PC-9 (cell line): ENCODE measurements at regions not wholly inside any gene's neighbourhood (a gene's known extent, or its start where the extent isn't known, plus 50 kb on each side); places are given as distances from the start of the nearest gene placed in this dataset.

Experiments
- EZH2 ChIP-seq: fragments of 200-600 bp; sonication (generic); IDR thresholded peaks from 2 replicates; pipeline ENCODE4 v1.8.0; 2017; ENCODE audit warnings: antibody characterized with exemption, low read depth
- TF ChIP-seq, protein P1 (sequence below): fragments of 200-600 bp; sonication (generic); conservative IDR thresholded peaks from 2 replicates; pipeline ENCODE4 v1.6.1; 2017; ENCODE audit warnings: mixed run types, antibody characterized with exemption, mild to moderate bottlenecking, moderate library complexity

DNA sequence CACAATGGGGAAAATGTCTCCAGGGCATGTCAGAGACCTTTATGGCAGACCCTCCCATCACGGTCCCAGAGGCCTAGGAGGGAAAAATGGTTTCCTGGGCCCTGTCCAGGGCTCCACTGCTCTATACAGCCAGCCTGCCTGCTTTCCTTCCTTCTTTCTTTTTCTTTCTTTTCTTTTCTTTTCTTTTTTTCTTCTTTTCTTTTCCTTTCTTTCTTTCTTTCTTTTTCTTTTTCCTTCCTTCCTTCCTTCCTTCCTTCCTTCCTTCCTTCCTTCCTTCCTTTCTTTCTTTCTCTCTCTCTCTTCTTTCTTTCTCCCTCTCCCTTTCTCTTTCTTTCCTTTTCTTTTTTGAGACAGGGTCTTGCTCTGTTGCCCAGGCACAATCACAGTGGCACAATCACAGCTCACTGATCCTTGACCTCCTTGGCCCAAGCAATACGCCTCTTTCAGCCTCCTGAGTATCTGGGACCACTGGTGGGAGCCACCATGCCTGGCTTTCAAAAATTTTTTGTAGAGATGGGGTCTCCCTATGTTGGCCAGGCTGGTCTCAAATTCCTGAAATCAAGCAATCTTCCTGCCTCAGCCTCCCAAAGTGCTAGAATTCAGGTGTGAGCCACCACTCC is 106.9 kb downstream of the BACH1 start:
- TF ChIP-seq, protein P1, sequence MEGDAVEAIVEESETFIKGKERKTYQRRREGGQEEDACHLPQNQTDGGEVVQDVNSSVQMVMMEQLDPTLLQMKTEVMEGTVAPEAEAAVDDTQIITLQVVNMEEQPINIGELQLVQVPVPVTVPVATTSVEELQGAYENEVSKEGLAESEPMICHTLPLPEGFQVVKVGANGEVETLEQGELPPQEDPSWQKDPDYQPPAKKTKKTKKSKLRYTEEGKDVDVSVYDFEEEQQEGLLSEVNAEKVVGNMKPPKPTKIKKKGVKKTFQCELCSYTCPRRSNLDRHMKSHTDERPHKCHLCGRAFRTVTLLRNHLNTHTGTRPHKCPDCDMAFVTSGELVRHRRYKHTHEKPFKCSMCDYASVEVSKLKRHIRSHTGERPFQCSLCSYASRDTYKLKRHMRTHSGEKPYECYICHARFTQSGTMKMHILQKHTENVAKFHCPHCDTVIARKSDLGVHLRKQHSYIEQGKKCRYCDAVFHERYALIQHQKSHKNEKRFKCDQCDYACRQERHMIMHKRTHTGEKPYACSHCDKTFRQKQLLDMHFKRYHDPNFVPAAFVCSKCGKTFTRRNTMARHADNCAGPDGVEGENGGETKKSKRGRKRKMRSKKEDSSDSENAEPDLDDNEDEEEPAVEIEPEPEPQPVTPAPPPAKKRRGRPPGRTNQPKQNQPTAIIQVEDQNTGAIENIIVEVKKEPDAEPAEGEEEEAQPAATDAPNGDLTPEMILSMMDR, result no peak
- TF ChIP-seq EZH2, result no peak
